ENCODE measurements at regions not wholly inside any gene's neighbourhood (a gene's known extent, or its start where the extent isn't known, plus 50 kb on each side); places are given as distances from the start of the nearest gene placed in this dataset.

- POLR2A ChIA-PET = interaction anchor here (0.6 kb wide), 1 partner anchor 323 kb away, joined by 4 read pairs; no protein-coding TSS in a partner anchor
- Histone ChIP-seq H3K9me3 (ENCODE audit: control insufficient read depth, insufficient read depth, low read depth, low read length) (no peaks in the 10 kb centered on the region), H3K27ac (ENCODE audit: extremely low read depth, low read depth, low read length) (no peak overlapping the region), H3K4me3 (ENCODE audit: low read depth, low read length) (no peak overlapping the region), H3K4me1 (ENCODE audit: control insufficient read depth, insufficient read depth, low read length) (no peaks in the 10 kb centered on the region), H3K36me3 (ENCODE audit: control insufficient read depth in 2 of 2, insufficient read depth in 1 of 2, low read length in 2 of 2) (no peaks in the 10 kb centered on the region)
- CTCF ChIA-PET = interaction anchor here (0.5 to 10.2 kb wide), 36 partner anchors 12 to 1491 kb away, joined by 3 to 179 read pairs (median 5); partner anchors contain the start of gene OLFML3
- no peak for TF ChIP-seq ZNF221 (tag by site-specific recombination; IDR thresholded peaks at IDR 0.05; ENCODE audit: borderline replicate concordance)
- no peak for TF ChIP-seq SCRT2 (tag by site-specific recombination; IDR thresholded peaks at IDR 0.05)
- TF ChIP-seq SALL2 (tag by site-specific recombination; IDR thresholded peaks at IDR 0.05; ENCODE audit: borderline replicate concordance) = no peak
- TF ChIP-seq ZIC2 (tag by site-specific recombination; IDR thresholded peaks at IDR 0.05) = 0 out of 2 replicates have a peak, but pooled peaks have one; percentile 12
- TF ChIP-seq KLF16 (tag by site-specific recombination; IDR thresholded peaks at IDR 0.05) = no peak
- TF ChIP-seq ZNF624 (tag by site-specific recombination; IDR thresholded peaks at IDR 0.05) = no peak
- TF ChIP-seq ZFP37 (tag by site-specific recombination; IDR thresholded peaks at IDR 0.05) = 0 out of 2 replicates have a peak, but pooled peaks have one; percentile 60
- no peak for TF ChIP-seq ZSCAN18 (tag by site-specific recombination; IDR thresholded peaks at IDR 0.05)
- TF ChIP-seq, protein P1, sequence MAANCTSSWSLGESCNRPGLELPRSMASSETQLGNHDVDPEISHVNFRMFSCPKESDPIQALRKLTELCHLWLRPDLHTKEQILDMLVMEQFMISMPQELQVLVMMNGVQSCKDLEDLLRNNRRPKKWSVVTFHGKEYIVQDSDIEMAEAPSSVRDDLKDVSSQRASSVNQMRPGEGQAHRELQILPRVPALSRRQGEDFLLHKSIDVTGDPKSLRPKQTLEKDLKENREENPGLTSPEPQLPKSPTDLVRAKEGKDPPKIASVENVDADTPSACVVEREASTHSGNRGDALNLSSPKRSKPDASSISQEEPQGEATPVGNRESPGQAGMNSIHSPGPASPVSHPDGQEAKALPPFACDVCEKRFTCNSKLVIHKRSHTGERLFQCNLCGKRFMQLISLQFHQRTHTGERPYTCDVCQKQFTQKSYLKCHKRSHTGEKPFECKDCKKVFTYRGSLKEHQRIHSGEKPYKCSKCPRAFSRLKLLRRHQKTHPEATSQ (tag by site-specific recombination; IDR thresholded peaks at IDR 0.05) = no peak
- TF ChIP-seq SP7 (tag by site-specific recombination; IDR thresholded peaks at IDR 0.05) = no peak
- TF ChIP-seq, protein P2, sequence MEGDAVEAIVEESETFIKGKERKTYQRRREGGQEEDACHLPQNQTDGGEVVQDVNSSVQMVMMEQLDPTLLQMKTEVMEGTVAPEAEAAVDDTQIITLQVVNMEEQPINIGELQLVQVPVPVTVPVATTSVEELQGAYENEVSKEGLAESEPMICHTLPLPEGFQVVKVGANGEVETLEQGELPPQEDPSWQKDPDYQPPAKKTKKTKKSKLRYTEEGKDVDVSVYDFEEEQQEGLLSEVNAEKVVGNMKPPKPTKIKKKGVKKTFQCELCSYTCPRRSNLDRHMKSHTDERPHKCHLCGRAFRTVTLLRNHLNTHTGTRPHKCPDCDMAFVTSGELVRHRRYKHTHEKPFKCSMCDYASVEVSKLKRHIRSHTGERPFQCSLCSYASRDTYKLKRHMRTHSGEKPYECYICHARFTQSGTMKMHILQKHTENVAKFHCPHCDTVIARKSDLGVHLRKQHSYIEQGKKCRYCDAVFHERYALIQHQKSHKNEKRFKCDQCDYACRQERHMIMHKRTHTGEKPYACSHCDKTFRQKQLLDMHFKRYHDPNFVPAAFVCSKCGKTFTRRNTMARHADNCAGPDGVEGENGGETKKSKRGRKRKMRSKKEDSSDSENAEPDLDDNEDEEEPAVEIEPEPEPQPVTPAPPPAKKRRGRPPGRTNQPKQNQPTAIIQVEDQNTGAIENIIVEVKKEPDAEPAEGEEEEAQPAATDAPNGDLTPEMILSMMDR (tag by site-specific recombination; IDR thresholded peaks at IDR 0.05) = peak; percentile 86
- TF ChIP-seq ZNF654 (tag by site-specific recombination; IDR thresholded peaks at IDR 0.05; ENCODE audit: low read depth) = peak; percentile 79
- TF ChIP-seq REST (tag by site-specific recombination; IDR thresholded peaks at IDR 0.05) = peak; percentile 80
- TF ChIP-seq GLIS2 (tag by site-specific recombination; IDR thresholded peaks at IDR 0.05) = no peak
- TF ChIP-seq ZBTB8A (tag by site-specific recombination; IDR thresholded peaks at IDR 0.05) = no peak
- no peak for TF ChIP-seq MEIS1 (CRISPR knock-in tag; IDR thresholded peaks at IDR 0.05; ENCODE audit: borderline replicate concordance)
- TF ChIP-seq GLI2 (tag by site-specific recombination; IDR thresholded peaks at IDR 0.05; ENCODE audit: borderline replicate concordance, low read depth) = no peak
- TF ChIP-seq ZNF391 (tag by site-specific recombination; IDR thresholded peaks at IDR 0.05; ENCODE audit: borderline replicate concordance, low read depth) = no peak
- no peak for TF ChIP-seq ZNF366 (tag by site-specific recombination; conservative IDR thresholded peaks at IDR 0.05)
- TF ChIP-seq KLF1 (tag by site-specific recombination; IDR thresholded peaks at IDR 0.05) = no peak
- TF ChIP-seq, protein P3, sequence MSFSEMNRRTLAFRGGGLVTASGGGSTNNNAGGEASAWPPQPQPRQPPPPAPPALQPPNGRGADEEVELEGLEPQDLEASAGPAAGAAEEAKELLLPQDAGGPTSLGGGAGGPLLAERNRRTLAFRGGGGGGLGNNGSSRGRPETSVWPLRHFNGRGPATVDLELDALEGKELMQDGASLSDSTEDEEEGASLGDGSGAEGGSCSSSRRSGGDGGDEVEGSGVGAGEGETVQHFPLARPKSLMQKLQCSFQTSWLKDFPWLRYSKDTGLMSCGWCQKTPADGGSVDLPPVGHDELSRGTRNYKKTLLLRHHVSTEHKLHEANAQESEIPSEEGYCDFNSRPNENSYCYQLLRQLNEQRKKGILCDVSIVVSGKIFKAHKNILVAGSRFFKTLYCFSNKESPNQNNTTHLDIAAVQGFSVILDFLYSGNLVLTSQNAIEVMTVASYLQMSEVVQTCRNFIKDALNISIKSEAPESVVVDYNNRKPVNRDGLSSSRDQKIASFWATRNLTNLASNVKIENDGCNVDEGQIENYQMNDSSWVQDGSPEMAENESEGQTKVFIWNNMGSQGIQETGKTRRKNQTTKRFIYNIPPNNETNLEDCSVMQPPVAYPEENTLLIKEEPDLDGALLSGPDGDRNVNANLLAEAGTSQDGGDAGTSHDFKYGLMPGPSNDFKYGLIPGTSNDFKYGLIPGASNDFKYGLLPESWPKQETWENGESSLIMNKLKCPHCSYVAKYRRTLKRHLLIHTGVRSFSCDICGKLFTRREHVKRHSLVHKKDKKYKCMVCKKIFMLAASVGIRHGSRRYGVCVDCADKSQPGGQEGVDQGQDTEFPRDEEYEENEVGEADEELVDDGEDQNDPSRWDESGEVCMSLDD (tag by site-specific recombination; IDR thresholded peaks at IDR 0.05) = no peak
- TF ChIP-seq, protein P4, sequence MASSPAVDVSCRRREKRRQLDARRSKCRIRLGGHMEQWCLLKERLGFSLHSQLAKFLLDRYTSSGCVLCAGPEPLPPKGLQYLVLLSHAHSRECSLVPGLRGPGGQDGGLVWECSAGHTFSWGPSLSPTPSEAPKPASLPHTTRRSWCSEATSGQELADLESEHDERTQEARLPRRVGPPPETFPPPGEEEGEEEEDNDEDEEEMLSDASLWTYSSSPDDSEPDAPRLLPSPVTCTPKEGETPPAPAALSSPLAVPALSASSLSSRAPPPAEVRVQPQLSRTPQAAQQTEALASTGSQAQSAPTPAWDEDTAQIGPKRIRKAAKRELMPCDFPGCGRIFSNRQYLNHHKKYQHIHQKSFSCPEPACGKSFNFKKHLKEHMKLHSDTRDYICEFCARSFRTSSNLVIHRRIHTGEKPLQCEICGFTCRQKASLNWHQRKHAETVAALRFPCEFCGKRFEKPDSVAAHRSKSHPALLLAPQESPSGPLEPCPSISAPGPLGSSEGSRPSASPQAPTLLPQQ (tag by site-specific recombination; IDR thresholded peaks at IDR 0.05) = no peak
- no peak for TF ChIP-seq SETDB1 (IDR thresholded peaks at IDR 0.05; ENCODE audit: insufficient read length, low read length)
- no peak for TF ChIP-seq TCF7L2 (IDR thresholded peaks at IDR 0.05; ENCODE audit: borderline replicate concordance, low read depth, low read length)
Measured at GRCh38 chr1:115469703-115470476, 131.8 kb upstream of the NGF start.
